GM12878 (cell line): ENCODE measurements at regions not wholly inside any gene's neighbourhood (a gene's known extent, or its start where the extent isn't known, plus 50 kb on each side); places are given as distances from the start of the nearest gene placed in this dataset.

Experiments
- ATAC-seq: fragments of 200-7000 bp; cut with Tn5 transposase; 3 replicates; pipeline ENCODE4 v1.9.1; 2020; ENCODE audit warnings: mild to moderate bottlenecking, moderate library complexity
- BruUV-seq: library from RNA; stranded (reverse); fragments of 400-500 nt; replicated peaks from 2 replicates; lab custom pipeline; 2021; lab: Mats Ljungman, UMichigan
- CTCF ChIA-PET: fragments of 300-600 bp; sonication (Branson Sonifier 250); formaldehyde crosslinking; extraction: SDS; loops from one replicate; lab custom pipeline; 2021; ENCODE audit warnings: inconsistent platforms; lab: Yijun Ruan, JAX
- POLR2A ChIA-PET: fragments of 350-600 bp; formaldehyde crosslinking; extraction: SDS; loops from one replicate; lab custom pipeline; 2021; ENCODE audit warnings: inconsistent platforms; lab: Charles Lee
- RAD21 ChIA-PET: fragments of 300-600 bp; sonication (Branson Sonifier 250); formaldehyde crosslinking; loops from one replicate; lab custom pipeline; 2023; ENCODE audit warnings: antibody characterized with exemption; ENCODE audit not compliant: unreplicated experiment; lab: Charles Lee
- SMC1A ChIA-PET: fragments of 300-600 bp; sonication (Branson Sonifier 250); formaldehyde crosslinking; loops from one replicate; lab custom pipeline; 2023; ENCODE audit not compliant: unreplicated experiment, uncharacterized antibody; lab: Charles Lee
- DNase-seq: peaks from one replicate; pipeline ENCODE4 v3.0.0-alpha.2; 2011; ENCODE audit warnings: low read depth, low spot score
- FAIRE-seq: peaks from 3 replicates; lab custom pipeline; 2011; peaks lifted over from hg19 to GRCh38; lab: Jason Lieb, UNC
- H2AFZ ChIP-seq: 2 replicates; pipeline ENCODE4 v1.6.0; 2011; ENCODE audit warnings: low read depth, low read length, control low read depth; ENCODE audit not compliant: control insufficient read depth
- H3K27ac ChIP-seq: 2 replicates; pipeline ENCODE4 v1.5.1; 2011; ENCODE audit warnings: control low read depth; ENCODE audit not compliant: control insufficient read depth, insufficient read depth
- H3K27me3 ChIP-seq, 2 experiments: replicated peaks in 1 of 2; 2 replicates each; pipeline versions ENCODE4 v1.6.0 to v1.6.1; 2011; ENCODE audit warnings: low read length in 1 of 2; ENCODE audit not compliant: control insufficient read depth in 2 of 2, insufficient read depth in 2 of 2
- H3K36me3 ChIP-seq, 2 experiments: 2 replicates each; pipeline ENCODE4 v1.5.1; 2011; ENCODE audit warnings: low read length in 1 of 2; ENCODE audit not compliant: control insufficient read depth in 2 of 2, insufficient read depth in 2 of 2
- H3K4me1 ChIP-seq: 2 replicates; pipeline ENCODE4 v1.6.1; 2011; ENCODE audit warnings: mild to moderate bottlenecking, low read length, moderate library complexity, mixed read lengths; ENCODE audit not compliant: control insufficient read depth, insufficient read depth
- H3K4me2 ChIP-seq: 2 replicates; pipeline ENCODE4 v1.6.0; 2011; ENCODE audit warnings: control low read depth; ENCODE audit not compliant: control insufficient read depth, insufficient read depth
- H3K4me3 ChIP-seq: fragments of 200-600 bp; sonication (generic); 2 replicates; pipeline ENCODE4 v1.5.1; 2016
- H3K79me2 ChIP-seq: 2 replicates; pipeline ENCODE4 v1.6.0; 2011; ENCODE audit warnings: low read length; ENCODE audit not compliant: control insufficient read depth, insufficient read depth
- H3K9ac ChIP-seq: 2 replicates; pipeline ENCODE4 v1.8.0; 2011; ENCODE audit warnings: low read length, control low read depth, mixed read lengths; ENCODE audit not compliant: control insufficient read depth, insufficient read depth
- H3K9me3 ChIP-seq: replicated peaks from 3 replicates; pipeline ENCODE4 v1.5.1; 2011; ENCODE audit warnings: mild to moderate bottlenecking, low read length; ENCODE audit not compliant: control insufficient read depth, insufficient read depth
- H4K20me1 ChIP-seq: 2 replicates; pipeline ENCODE4 v1.6.0; 2011; ENCODE audit not compliant: control insufficient read depth, insufficient read depth
- BHLHE40 ChIP-seq, 2 experiments: fragments of 450-650 bp in 1 of 2; IDR thresholded peaks; 2 replicates each; pipeline ENCODE4 v1.6.1; 2011 to 2017; ENCODE audit warnings: low read depth in 2 of 2, borderline replicate concordance in 1 of 2, improper control_type of control experiment in 1 of 2, low read length in 1 of 2, mild to moderate bottlenecking in 1 of 2
- FOXM1 ChIP-seq: IDR thresholded peaks from 2 replicates; pipeline ENCODE4 v1.6.1; 2012; ENCODE audit warnings: low read depth, mild to moderate bottlenecking, inconsistent platforms, low read length, moderate library complexity
- GATAD2B ChIP-seq: fragments of 450-650 bp; conservative IDR thresholded peaks from 2 replicates; pipeline ENCODE4 v1.6.1; 2017; ENCODE audit warnings: low read depth, mild to moderate bottlenecking, moderate library complexity
- NRF1 ChIP-seq: conservative IDR thresholded peaks from 2 replicates; pipeline ENCODE4 v1.6.1; 2011; ENCODE audit warnings: mild to moderate bottlenecking, low read depth, low read length, improper control_type of control experiment
- RELA ChIP-seq: fragments of 450-650 bp; IDR thresholded peaks from 2 replicates; pipeline ENCODE4 v1.8.0; 2014; ENCODE audit warnings: borderline replicate concordance; ENCODE audit not compliant: partially characterized antibody
- TCF12 ChIP-seq: IDR thresholded peaks from 2 replicates; pipeline ENCODE4 v1.6.1; 2011; ENCODE audit warnings: low read depth, mild to moderate bottlenecking, low read length
- WGBS: methylation state at CpG from one replicate; pipeline ENCODE4 v1.1.6; 2016; ENCODE audit warnings: low lambda C conversion rate; ENCODE audit not compliant: insufficient replicate concordance, insufficient coverage; ENCODE audit errors: missing lambda C conversion rate; 5-methylcytosine and 5-hydroxymethylcytosine counted together
- in situ Hi-C: fragments of 300-500 bp; cut with MboI; formaldehyde crosslinking; loops from 9 replicates; pipeline ENCODE4 v1.14.3; 2018; ENCODE audit warnings: mixed read lengths
- intact Hi-C: fragments of 100-400 bp; cut with micrococcal nuclease; formaldehyde crosslinking; loops from one replicate; pipeline ENCODE4 v1.14.2; 2022; ENCODE audit not compliant: unreplicated experiment
- TF ChIP-seq, protein P1 (sequence below), 3 experiments: IDR thresholded peaks in 2 of 3; conservative IDR thresholded peaks in 1 of 3; 2 replicates each; pipeline ENCODE4 v1.5.1; 2011; ENCODE audit warnings: low read depth in 3 of 3, low read length in 3 of 3, mild to moderate bottlenecking in 3 of 3, control low read depth in 2 of 3, moderate library complexity in 2 of 3, inconsistent platforms in 1 of 3, mixed read lengths in 1 of 3; ENCODE audit not compliant: control insufficient read depth in 2 of 3, insufficient read depth in 1 of 3; ENCODE audit errors: extremely low read depth in 1 of 3

DNA sequence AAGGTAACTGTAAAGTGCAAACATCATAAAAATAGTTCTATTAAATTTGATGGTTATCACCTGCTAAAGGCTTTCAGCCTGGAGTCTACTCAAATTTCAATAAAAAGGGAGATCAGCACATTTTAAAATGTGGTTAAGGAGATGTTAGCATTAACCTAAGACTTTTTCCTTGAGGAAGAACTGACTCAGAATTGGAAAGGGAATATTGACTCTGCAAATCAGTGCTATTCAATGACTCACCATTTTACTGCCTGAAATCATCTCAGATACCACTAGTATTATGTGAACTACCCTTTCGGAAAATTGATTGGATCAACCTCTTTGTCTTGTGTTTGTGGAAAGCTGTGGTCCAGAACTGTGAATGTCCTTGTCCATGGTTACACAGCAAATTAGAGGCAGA, 113.3 kb downstream of the ADRB2 start:
- SMC1A ChIA-PET: no interaction called here
- RAD21 ChIA-PET: no interaction called here
- H3K36me3 ChIP-seq: no peaks in the 10 kb centered on the region
- in situ Hi-C loops (no loop called here), intact Hi-C loops (no loop called here)
- no peaks in the 10 kb centered on the region for H3K4me1 ChIP-seq
- no peak overlapping the region for H3K4me3 ChIP-seq
- H3K9ac ChIP-seq: no peak overlapping the region
- H4K20me1 ChIP-seq: no peaks in the 10 kb centered on the region
- FAIRE-seq: no peak
- no peaks in the 10 kb centered on the region for H3K9me3 ChIP-seq
- TF ChIP-seq RELA (no peak), TCF12 (no peak)
- H2AFZ ChIP-seq: no peak overlapping the region
- POLR2A ChIA-PET: no interaction called here
- no peak overlapping the region for H3K27ac ChIP-seq
- no peak overlapping the region for H3K4me2 ChIP-seq
- no peak for DNase-seq
- no TSS peak for BruUV-seq
- CTCF ChIA-PET: interaction anchor here (1.2 kb wide), 1 partner anchor 119 kb away, joined by 3 read pairs; no protein-coding TSS in a partner anchor
- no peaks in the 10 kb centered on the region for H3K79me2 ChIP-seq
- WGBS: 94% methylated on average over 1 of the region's 1 CpG
- H3K27me3 ChIP-seq: no peaks in the 10 kb centered on the region; a peak in 1 of 4 replicates
- no peak for ATAC-seq

DNA sequence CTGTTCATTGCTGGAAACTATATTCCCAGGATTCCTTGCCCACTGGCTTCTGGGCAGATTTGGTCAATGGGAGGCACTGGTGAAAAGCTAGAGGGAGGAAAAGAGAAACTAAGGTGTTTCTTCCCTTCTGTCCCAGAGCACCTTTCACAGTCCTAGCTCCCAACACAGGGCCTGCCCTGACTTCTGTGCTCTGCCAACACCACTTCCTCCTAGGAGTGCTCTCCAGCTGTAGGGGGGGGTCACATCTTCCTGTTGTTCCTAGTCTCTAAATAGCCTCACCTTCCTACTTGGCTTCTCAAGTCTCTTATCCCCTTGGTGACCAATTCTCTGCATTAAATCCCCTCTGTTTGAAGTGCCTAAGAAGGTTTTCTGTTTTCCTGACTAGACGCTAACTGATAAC, 115.4 kb downstream of the ADRB2 start:
- WGBS: 77% methylated on average over 1 of the region's 1 CpG
- in situ Hi-C loops: no loop called here
- Histone ChIP-seq H3K9me3 (no peaks in the 10 kb centered on the region), H2AFZ (no peak overlapping the region), H4K20me1 (no peaks in the 10 kb centered on the region), H3K36me3 (no peaks in the 10 kb centered on the region), H3K27ac (no peak overlapping the region), H3K9ac (no peak overlapping the region), H3K27me3 (no peaks in the 10 kb centered on the region; a peak in 1 of 4 replicates), H3K4me1 (no peaks in the 10 kb centered on the region), H3K79me2 (no peaks in the 10 kb centered on the region), H3K4me3 (no peak overlapping the region), H3K4me2 (no peak overlapping the region)
- DNase-seq: no peak
- RAD21 ChIA-PET: no interaction called here
- intact Hi-C loops: no loop called here
- no peak for TF ChIP-seq NRF1
- no peak for TF ChIP-seq GATAD2B
- TF ChIP-seq BHLHE40 (IDR thresholded peaks at IDR 0.05; ENCODE audit: borderline replicate concordance in 1 of 2, low read depth in 2 of 2, low read length in 1 of 2): no peak
- TF ChIP-seq, protein P1, sequence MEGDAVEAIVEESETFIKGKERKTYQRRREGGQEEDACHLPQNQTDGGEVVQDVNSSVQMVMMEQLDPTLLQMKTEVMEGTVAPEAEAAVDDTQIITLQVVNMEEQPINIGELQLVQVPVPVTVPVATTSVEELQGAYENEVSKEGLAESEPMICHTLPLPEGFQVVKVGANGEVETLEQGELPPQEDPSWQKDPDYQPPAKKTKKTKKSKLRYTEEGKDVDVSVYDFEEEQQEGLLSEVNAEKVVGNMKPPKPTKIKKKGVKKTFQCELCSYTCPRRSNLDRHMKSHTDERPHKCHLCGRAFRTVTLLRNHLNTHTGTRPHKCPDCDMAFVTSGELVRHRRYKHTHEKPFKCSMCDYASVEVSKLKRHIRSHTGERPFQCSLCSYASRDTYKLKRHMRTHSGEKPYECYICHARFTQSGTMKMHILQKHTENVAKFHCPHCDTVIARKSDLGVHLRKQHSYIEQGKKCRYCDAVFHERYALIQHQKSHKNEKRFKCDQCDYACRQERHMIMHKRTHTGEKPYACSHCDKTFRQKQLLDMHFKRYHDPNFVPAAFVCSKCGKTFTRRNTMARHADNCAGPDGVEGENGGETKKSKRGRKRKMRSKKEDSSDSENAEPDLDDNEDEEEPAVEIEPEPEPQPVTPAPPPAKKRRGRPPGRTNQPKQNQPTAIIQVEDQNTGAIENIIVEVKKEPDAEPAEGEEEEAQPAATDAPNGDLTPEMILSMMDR (IDR thresholded peaks at IDR 0.05 in 2 of 3, conservative IDR thresholded peaks at IDR 0.05 in 1 of 3; ENCODE audit: control insufficient read depth in 2 of 3, extremely low read depth in 1 of 3, insufficient read depth in 1 of 3, low read depth in 3 of 3, low read length in 3 of 3): no peak
- TF ChIP-seq FOXM1: no peak
- CTCF ChIA-PET: interaction anchor here (1.7 kb wide), 1 partner anchor 15 kb away, joined by 3 read pairs; no protein-coding TSS in a partner anchor
- SMC1A ChIA-PET: no interaction called here
- FAIRE-seq: no peak
- BruUV-seq: no TSS peak
- POLR2A ChIA-PET: no interaction called here
- no peak for ATAC-seq
